ENCODE measurements at regions not wholly inside any gene's neighbourhood (a gene's known extent, or its start where the extent isn't known, plus 50 kb on each side); places are given as distances from the start of the nearest gene placed in this dataset.

- ATAC-seq (ENCODE audit: low read depth) (no peak), DNase-seq (no peak)
- no peak overlapping the region for H2AK9ac ChIP-seq (replicated peaks; ENCODE audit: low read depth, low read length, poor library complexity)
- no peak overlapping the region for H3K4ac ChIP-seq (ENCODE audit: low read depth, low read length)
- H2BK15ac ChIP-seq (ENCODE audit: low read depth, low read length): no peak overlapping the region
- H2BK120ac ChIP-seq (ENCODE audit: low read depth, low read length): no peak overlapping the region
- dilution Hi-C loops (cut with HindIII; ENCODE audit: low sequenced_read_pairs, unreplicated experiment) (no loop called here), intact Hi-C loops (cut with micrococcal nuclease) (no loop called here), in situ Hi-C loops (cut with MboI; ENCODE audit: low sequenced_read_pairs) (no loop called here)
- no peak overlapping the region for H4K8ac ChIP-seq (ENCODE audit: low read depth in 2 of 2, low read length in 2 of 2)
- no peak overlapping the region for H3K23ac ChIP-seq (ENCODE audit: low read depth, low read length)
- H4K20me1 ChIP-seq (ENCODE audit: insufficient read depth, low read length): no peaks in the 10 kb centered on the region
- H3K9me1 ChIP-seq (ENCODE audit: insufficient read depth, low read length): no peaks in the 10 kb centered on the region
- H3K56ac ChIP-seq (ENCODE audit: extremely low read depth, insufficient read depth, low read length): no peak overlapping the region
- H3K36me3 ChIP-seq (ENCODE audit: control insufficient read depth, insufficient read depth, low read length): no peaks in the 10 kb centered on the region
- ChIA-PET POLR2A (ENCODE audit: unreplicated experiment) (no interaction called here), CTCF (interaction anchor here (0.6 kb wide), 1 partner anchor 594 kb away, joined by 3 read pairs; no protein-coding TSS in a partner anchor)
- H3K18ac ChIP-seq (ENCODE audit: low read depth, low read length): no peak overlapping the region
- no peak overlapping the region for H4K91ac ChIP-seq (ENCODE audit: insufficient read depth, low read depth, low read length)
- BruUV-seq (replicated peaks): no TSS peak
- no peaks in the 10 kb centered on the region for H3K27me3 ChIP-seq (ENCODE audit: control insufficient read depth, insufficient read depth, low read length)
- no peak overlapping the region for H3K4me2 ChIP-seq (ENCODE audit: low read depth, low read length)
- peaks cover 24% of the 10 kb centered on the region; the same call in 1 of the 2 replicates for H3K9me3 ChIP-seq (ENCODE audit: control insufficient read depth, insufficient read depth, low read length)
- no peak for TF ChIP-seq MAFK (IDR thresholded peaks at IDR 0.05; ENCODE audit: low read depth, low read length)
- TF ChIP-seq CEBPB (IDR thresholded peaks at IDR 0.05; ENCODE audit: low read depth, low read length): no peak
- no peak for TF ChIP-seq SMC3 (IDR thresholded peaks at IDR 0.05; ENCODE audit: low read depth, low read length)
- no peak for TF ChIP-seq BHLHE40 (IDR thresholded peaks at IDR 0.05; ENCODE audit: low read depth, low read length)
- TF ChIP-seq ELK1 (IDR thresholded peaks at IDR 0.05; ENCODE audit: borderline replicate concordance, low read depth, low read length): no peak
- TF ChIP-seq MAZ (IDR thresholded peaks at IDR 0.05; ENCODE audit: borderline replicate concordance, low read depth, low read length): no peak
- no peak for TF ChIP-seq RFX5 (IDR thresholded peaks at IDR 0.05; ENCODE audit: low read depth, low read length)
- TF ChIP-seq FOS (IDR thresholded peaks at IDR 0.05; ENCODE audit: low read depth, low read length): no peak
- TF ChIP-seq CHD1 (IDR thresholded peaks at IDR 0.05; ENCODE audit: low read depth, low read length): no peak
- no peak for TF ChIP-seq CTCF (conservative IDR thresholded peaks at IDR 0.05; ENCODE audit: low read depth, low read length)
- TF ChIP-seq NFE2L2 (IDR thresholded peaks at IDR 0.05; ENCODE audit: low read depth, low read length): no peak
- no peak for TF ChIP-seq RCOR1 (IDR thresholded peaks at IDR 0.05; ENCODE audit: insufficient replicate concordance, low read length)
- no peak for TF ChIP-seq RAD21 (IDR thresholded peaks at IDR 0.05; ENCODE audit: low read length)
- H3K27ac ChIP-seq (ENCODE audit: insufficient read depth, low read length): no peak overlapping the region
- no peak overlapping the region for H4K5ac ChIP-seq (ENCODE audit: low read depth, low read length)
- no peak overlapping the region for H2AK5ac ChIP-seq (ENCODE audit: low read depth, low read length)
- H3K9ac ChIP-seq (ENCODE audit: low read depth, low read length): no peak overlapping the region
- no peaks in the 10 kb centered on the region for H3K4me1 ChIP-seq (ENCODE audit: control insufficient read depth, insufficient read depth, low read length)
- H2BK5ac ChIP-seq (ENCODE audit: low read depth, low read length, poor library complexity, severe bottlenecking): no peak overlapping the region
- H3K14ac ChIP-seq (replicated peaks; ENCODE audit: low read depth, low read length): no peak overlapping the region
- no peaks in the 10 kb centered on the region for H3K79me1 ChIP-seq (ENCODE audit: low read depth in 1 of 2, low read length in 2 of 2)
- WGBS, 2 experiments (ENCODE audit: extremely low coverage in 2 of 2, insufficient read length in 1 of 2): no CpG with 5 or more reads among the region's 9 CpGs
- H2BK20ac ChIP-seq (ENCODE audit: low read depth, low read length): no peak overlapping the region
- H3K4me3 ChIP-seq (ENCODE audit: insufficient read depth, low read depth, low read length): no peak overlapping the region
- H2AFZ ChIP-seq (replicated peaks; ENCODE audit: low read length, poor library complexity): no peak overlapping the region
Observed at GRCh38 chr10:1895691-1896090, 158.4 kb upstream of the ADARB2 start.
